B cell (primary cell): ENCODE measurements at regions not wholly inside any gene's neighbourhood (a gene's known extent, or its start where the extent isn't known, plus 50 kb on each side); places are given as distances from the start of the nearest gene placed in this dataset.

Experiments used
- CTCF ChIP-seq: fragments of 200-600 bp; IDR thresholded peaks from one replicate; pipeline ENCODE4 v1.8.0; 2022; ENCODE audit warnings: antibody characterized with exemption, mild to moderate bottlenecking
- EZH2 ChIP-seq: IDR thresholded peaks from 2 replicates; pipeline ENCODE4 v1.6.1; 2012; ENCODE audit warnings: borderline replicate concordance, low read depth, mild to moderate bottlenecking, moderate library complexity, low read length; ENCODE audit not compliant: insufficient read depth, poor library complexity, severe bottlenecking

DNA sequence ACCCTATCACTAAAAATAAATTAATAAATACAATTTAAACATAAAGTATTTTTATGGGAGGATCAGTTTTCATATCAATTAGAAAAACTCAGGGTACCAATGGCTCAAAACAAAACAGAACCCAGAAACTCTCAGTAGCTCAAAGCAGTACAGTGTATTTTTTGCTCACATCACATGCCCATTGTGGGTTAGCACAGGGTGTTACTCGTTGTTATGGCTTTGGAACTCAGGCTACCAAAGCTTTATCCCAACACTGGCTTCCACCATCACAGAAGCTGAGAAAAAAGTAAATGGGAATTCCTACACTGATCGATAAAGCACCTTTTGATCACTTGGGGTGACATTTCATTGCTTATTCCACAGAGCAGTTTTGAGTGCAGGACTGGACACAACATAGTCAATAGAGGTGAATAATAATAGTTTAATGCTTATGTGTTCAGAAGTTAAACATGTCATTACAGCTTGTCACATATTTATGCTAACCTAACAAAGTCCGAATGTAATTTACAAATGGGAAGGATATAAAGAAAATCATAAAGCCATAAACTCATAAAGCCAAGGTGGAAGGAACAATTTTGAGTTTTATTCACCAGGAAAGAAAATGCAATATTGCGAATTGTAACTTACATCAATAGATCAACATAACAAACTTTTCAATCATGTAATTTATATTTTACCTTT is 484.5 kb upstream of the TMPRSS15 start:
- TF ChIP-seq CTCF, result no peak
- TF ChIP-seq EZH2, result no peak
